ENCODE measurements at regions not wholly inside any gene's neighbourhood (a gene's known extent, or its start where the extent isn't known, plus 50 kb on each side); places are given as distances from the start of the nearest gene placed in this dataset.

GRCh38 chr1:242842094-242842493 lies 317.6 kb upstream of the PLD5 start:
- H3K9me3 ChIP-seq = no peaks in the 10 kb centered on the region
- WGBS, 3 donors = 2 to 5% (median 5%) methylated on average over 1 of the region's 1 CpG
- no peak for ATAC-seq
- no peaks in the 10 kb centered on the region for H3K27me3 ChIP-seq (ENCODE audit: insufficient read depth in 3 of 3, low read length in 2 of 3)
- no peak overlapping the region for H3K27ac ChIP-seq
- no peaks in the 10 kb centered on the region for H3K4me1 ChIP-seq
- no peaks in the 10 kb centered on the region for H3K36me3 ChIP-seq (ENCODE audit: insufficient read depth in 1 of 2, low read depth in 1 of 2)
- intact Hi-C loops (cut with DNase I) = no loop called here
- no peak for DNase-seq
- TF ChIP-seq CTCF (IDR thresholded peaks at IDR 0.05) = no peak
- no peak overlapping the region for H3K4me3 ChIP-seq

- no peak for TF ChIP-seq CTCF (IDR thresholded peaks at IDR 0.05)
- DNase-seq = no peak
- no peaks in the 10 kb centered on the region for H3K4me1 ChIP-seq
- 84 to 90% (median 85%) methylated on average over 12 of the region's 12 CpGs for WGBS, 3 donors
- H3K9me3 ChIP-seq = no peaks in the 10 kb centered on the region
- intact Hi-C loops (cut with DNase I) = no loop called here
- H3K27ac ChIP-seq = no peak overlapping the region
- no peaks in the 10 kb centered on the region for H3K27me3 ChIP-seq (ENCODE audit: insufficient read depth in 3 of 3, low read length in 2 of 3)
- no peak for ATAC-seq
- H3K36me3 ChIP-seq (ENCODE audit: insufficient read depth in 1 of 2, low read depth in 1 of 2) = no peaks in the 10 kb centered on the region
- no peak overlapping the region for H3K4me3 ChIP-seq
Observed at GRCh38 chr1:242839101-242839500, 314.6 kb upstream of the PLD5 start.

- Histone ChIP-seq H3K27me3 (ENCODE audit: insufficient read depth in 3 of 3, low read length in 2 of 3) (no peaks in the 10 kb centered on the region), H3K4me1 (no peaks in the 10 kb centered on the region), H3K4me3 (no peak overlapping the region), H3K36me3 (ENCODE audit: insufficient read depth in 1 of 2, low read depth in 1 of 2) (no peaks in the 10 kb centered on the region), H3K27ac (no peak overlapping the region), H3K9me3 (no peaks in the 10 kb centered on the region)
- ATAC-seq = no peak
- intact Hi-C loops (cut with DNase I) = no loop called here
- TF ChIP-seq CTCF (IDR thresholded peaks at IDR 0.05) = no peak
- 8 to 14% (median 9%) methylated on average over 4 of the region's 4 CpGs for WGBS, 3 donors
- DNase-seq = no peak
Observed at GRCh38 chr1:242836423-242836822, 311.9 kb upstream of the PLD5 start.

GRCh38 chr1:242828828-242829227 lies 304.3 kb upstream of the PLD5 start:
- Histone ChIP-seq H3K27ac (no peak overlapping the region), H3K4me3 (no peak overlapping the region), H3K9me3 (no peaks in the 10 kb centered on the region), H3K36me3 (ENCODE audit: insufficient read depth in 1 of 2, low read depth in 1 of 2) (no peaks in the 10 kb centered on the region), H3K27me3 (ENCODE audit: insufficient read depth in 3 of 3, low read length in 2 of 3) (no peaks in the 10 kb centered on the region), H3K4me1 (no peaks in the 10 kb centered on the region)
- ATAC-seq = no peak
- WGBS, 3 donors = 31 to 41% (median 31%) methylated on average over 4 of the region's 4 CpGs
- DNase-seq = no peak
- no peak for TF ChIP-seq CTCF (IDR thresholded peaks at IDR 0.05)
- intact Hi-C loops (cut with DNase I) = no loop called here

GRCh38 chr1:242828199-242828598 lies 303.7 kb upstream of the PLD5 start:
- DNase-seq = no peak
- intact Hi-C loops (cut with DNase I) = no loop called here
- Histone ChIP-seq H3K4me1 (no peaks in the 10 kb centered on the region), H3K4me3 (no peak overlapping the region), H3K27me3 (ENCODE audit: insufficient read depth in 3 of 3, low read length in 2 of 3) (no peaks in the 10 kb centered on the region), H3K9me3 (no peaks in the 10 kb centered on the region), H3K27ac (no peak overlapping the region), H3K36me3 (ENCODE audit: insufficient read depth in 1 of 2, low read depth in 1 of 2) (no peaks in the 10 kb centered on the region)
- TF ChIP-seq CTCF (IDR thresholded peaks at IDR 0.05) = no peak
- 71 to 85% (median 83%) methylated on average over 7 of the region's 7 CpGs for WGBS, 3 donors
- ATAC-seq = no peak
